ENCODE measurements at regions not wholly inside any gene's neighbourhood (a gene's known extent, or its start where the extent isn't known, plus 50 kb on each side); places are given as distances from the start of the nearest gene placed in this dataset.
A peak's percentile ranks its signal among the peaks of the same experiment; 100 is the strongest.

DNA sequence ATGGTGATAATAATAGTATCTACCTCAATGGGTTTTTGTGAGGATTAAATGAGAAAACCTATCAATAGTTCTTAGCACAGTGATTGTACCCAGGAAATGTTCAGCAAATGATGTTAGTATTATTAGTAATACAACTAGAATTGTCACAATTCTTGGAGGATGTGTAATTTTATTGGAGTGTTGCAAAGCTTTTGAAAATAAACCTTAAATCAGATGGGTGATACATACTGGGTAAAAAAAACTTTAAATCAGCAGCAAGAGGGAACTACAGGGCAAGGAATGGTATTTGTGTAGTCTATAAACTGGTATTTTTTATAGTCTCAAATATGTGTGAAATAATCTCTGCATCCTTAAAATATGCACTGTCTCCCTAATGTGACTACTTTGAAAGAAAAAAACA lies 371.6 kb downstream of the PIK3R1 start:
- no peaks in the 10 kb centered on the region for H3K27me3 ChIP-seq (ENCODE audit: control insufficient read depth, low read length)
- no peaks in the 10 kb centered on the region for H3K9me3 ChIP-seq (ENCODE audit: control insufficient read depth, insufficient read depth, low read length)
- H3K27ac ChIP-seq (ENCODE audit: low read depth, low read length): no peak overlapping the region
- H3F3A ChIP-seq (ENCODE audit: control insufficient read depth, insufficient read depth): no peaks in the 10 kb centered on the region
- H3K4me2 ChIP-seq (ENCODE audit: low read length): 0 out of 2 replicates have a peak overlapping the region, but pooled peaks have one; percentile 5
- H3K79me2 ChIP-seq (ENCODE audit: control insufficient read depth, low read length): no peaks in the 10 kb centered on the region
- H3K36me3 ChIP-seq (ENCODE audit: control insufficient read depth, low read length): no peaks in the 10 kb centered on the region
- no peak for TF ChIP-seq EZH2phosphoT487 (IDR thresholded peaks at IDR 0.05; ENCODE audit: borderline replicate concordance, low read length)
- TF ChIP-seq, protein P1, sequence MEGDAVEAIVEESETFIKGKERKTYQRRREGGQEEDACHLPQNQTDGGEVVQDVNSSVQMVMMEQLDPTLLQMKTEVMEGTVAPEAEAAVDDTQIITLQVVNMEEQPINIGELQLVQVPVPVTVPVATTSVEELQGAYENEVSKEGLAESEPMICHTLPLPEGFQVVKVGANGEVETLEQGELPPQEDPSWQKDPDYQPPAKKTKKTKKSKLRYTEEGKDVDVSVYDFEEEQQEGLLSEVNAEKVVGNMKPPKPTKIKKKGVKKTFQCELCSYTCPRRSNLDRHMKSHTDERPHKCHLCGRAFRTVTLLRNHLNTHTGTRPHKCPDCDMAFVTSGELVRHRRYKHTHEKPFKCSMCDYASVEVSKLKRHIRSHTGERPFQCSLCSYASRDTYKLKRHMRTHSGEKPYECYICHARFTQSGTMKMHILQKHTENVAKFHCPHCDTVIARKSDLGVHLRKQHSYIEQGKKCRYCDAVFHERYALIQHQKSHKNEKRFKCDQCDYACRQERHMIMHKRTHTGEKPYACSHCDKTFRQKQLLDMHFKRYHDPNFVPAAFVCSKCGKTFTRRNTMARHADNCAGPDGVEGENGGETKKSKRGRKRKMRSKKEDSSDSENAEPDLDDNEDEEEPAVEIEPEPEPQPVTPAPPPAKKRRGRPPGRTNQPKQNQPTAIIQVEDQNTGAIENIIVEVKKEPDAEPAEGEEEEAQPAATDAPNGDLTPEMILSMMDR (IDR thresholded peaks at IDR 0.05; ENCODE audit: low read depth, low read length, poor library complexity, severe bottlenecking): no peak
- H3K4me3 ChIP-seq (ENCODE audit: low read length): no peak overlapping the region
- H3K9me2 ChIP-seq (replicated peaks; ENCODE audit: control insufficient read depth, low read length): no peaks in the 10 kb centered on the region
- no peaks in the 10 kb centered on the region for H4K20me1 ChIP-seq (ENCODE audit: control insufficient read depth, insufficient read depth, low read depth, low read length)
- H3K4me1 ChIP-seq (ENCODE audit: control insufficient read depth, low read length): peaks cover 11% of the 10 kb centered on the region

DNA sequence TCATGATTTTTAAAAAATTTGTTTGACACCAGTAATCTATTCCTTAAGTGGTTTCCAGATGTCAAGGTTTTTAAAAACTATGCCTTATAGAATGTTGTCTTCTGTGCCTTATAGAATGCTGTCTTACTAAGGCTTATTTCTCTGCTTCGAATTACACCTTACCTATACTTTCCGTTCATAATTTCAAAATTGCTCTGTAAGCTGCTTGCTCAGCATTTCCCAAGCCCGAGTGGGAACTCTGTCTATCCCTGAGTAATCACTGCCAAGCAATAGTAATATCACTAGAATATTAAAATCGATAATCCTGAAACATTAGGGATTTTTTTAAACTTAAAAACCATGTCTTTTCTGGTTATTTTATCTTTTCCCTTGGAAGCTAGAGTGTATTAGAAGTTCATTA lies 376.3 kb downstream of the PIK3R1 start:
- H4K20me1 ChIP-seq (ENCODE audit: control insufficient read depth, insufficient read depth, low read depth, low read length): no peaks in the 10 kb centered on the region
- peaks cover 11% of the 10 kb centered on the region for H3K4me1 ChIP-seq (ENCODE audit: control insufficient read depth, low read length)
- no peaks in the 10 kb centered on the region for H3K9me3 ChIP-seq (ENCODE audit: control insufficient read depth, insufficient read depth, low read length)
- H3K79me2 ChIP-seq (ENCODE audit: control insufficient read depth, low read length): no peaks in the 10 kb centered on the region
- no peaks in the 10 kb centered on the region for H3K9me2 ChIP-seq (replicated peaks; ENCODE audit: control insufficient read depth, low read length)
- H3K36me3 ChIP-seq (ENCODE audit: control insufficient read depth, low read length): no peaks in the 10 kb centered on the region
- no peak overlapping the region for H3K4me2 ChIP-seq (ENCODE audit: low read length)
- no peak overlapping the region for H3K27ac ChIP-seq (ENCODE audit: low read depth, low read length)
- H3F3A ChIP-seq (ENCODE audit: control insufficient read depth, insufficient read depth): no peaks in the 10 kb centered on the region
- no peaks in the 10 kb centered on the region for H3K27me3 ChIP-seq (ENCODE audit: control insufficient read depth, low read length)
- no peak overlapping the region for H3K4me3 ChIP-seq (ENCODE audit: low read length)
- no peak for TF ChIP-seq EZH2phosphoT487 (IDR thresholded peaks at IDR 0.05; ENCODE audit: borderline replicate concordance, low read length)
- TF ChIP-seq, protein P1 (IDR thresholded peaks at IDR 0.05; ENCODE audit: low read depth, low read length, poor library complexity, severe bottlenecking): no peak

DNA sequence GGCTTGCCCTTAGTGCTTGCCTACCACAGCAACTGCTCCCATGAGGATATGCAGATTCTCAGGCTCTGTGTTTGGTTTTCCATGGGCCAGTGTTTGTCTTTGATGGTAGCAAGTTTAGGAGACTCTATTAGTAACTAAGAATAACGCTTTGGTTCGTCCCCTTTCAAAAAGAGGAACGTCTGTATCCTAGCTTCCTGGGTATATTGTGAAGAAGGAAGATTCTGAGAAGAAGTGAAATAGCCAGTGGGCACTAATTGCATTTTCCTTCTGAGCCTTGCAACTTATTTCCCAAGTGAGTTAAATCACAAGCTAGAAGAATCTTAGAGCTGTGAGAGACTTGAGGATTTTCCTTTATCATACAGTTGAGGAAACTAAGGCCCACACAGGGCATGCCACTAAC lies 376.8 kb downstream of the PIK3R1 start:
- Histone ChIP-seq H3K36me3 (ENCODE audit: control insufficient read depth, low read length) (no peaks in the 10 kb centered on the region), H3F3A (ENCODE audit: control insufficient read depth, insufficient read depth) (no peaks in the 10 kb centered on the region), H3K27ac (ENCODE audit: low read depth, low read length) (no peak overlapping the region), H3K9me3 (ENCODE audit: control insufficient read depth, insufficient read depth, low read length) (no peaks in the 10 kb centered on the region), H4K20me1 (ENCODE audit: control insufficient read depth, insufficient read depth, low read depth, low read length) (no peaks in the 10 kb centered on the region), H3K27me3 (ENCODE audit: control insufficient read depth, low read length) (no peaks in the 10 kb centered on the region), H3K9me2 (replicated peaks; ENCODE audit: control insufficient read depth, low read length) (no peaks in the 10 kb centered on the region), H3K79me2 (ENCODE audit: control insufficient read depth, low read length) (no peaks in the 10 kb centered on the region), H3K4me1 (ENCODE audit: control insufficient read depth, low read length) (peaks cover 6% of the 10 kb centered on the region), H3K4me2 (ENCODE audit: low read length) (no peak overlapping the region), H3K4me3 (ENCODE audit: low read length) (no peak overlapping the region)
- TF ChIP-seq EZH2phosphoT487 (IDR thresholded peaks at IDR 0.05; ENCODE audit: borderline replicate concordance, low read length): no peak
- TF ChIP-seq, protein P1 (IDR thresholded peaks at IDR 0.05; ENCODE audit: low read depth, low read length, poor library complexity, severe bottlenecking): no peak

All from DOHH2 (cell line).